ENCODE measurements at regions not wholly inside any gene's neighbourhood (a gene's known extent, or its start where the extent isn't known, plus 50 kb on each side); places are given as distances from the start of the nearest gene placed in this dataset.

- no peaks in the 10 kb centered on the region for H3K27me3 Mint-ChIP-seq
- H3K4me3 Mint-ChIP-seq = no peak overlapping the region
- no peaks in the 10 kb centered on the region for H3K9me3 Mint-ChIP-seq
- DNase-seq = no peak
- intact Hi-C loops (cut with micrococcal nuclease) = no loop called here
- no peaks in the 10 kb centered on the region for H3K36me3 Mint-ChIP-seq (ENCODE audit: low read depth)
- H3K4me1 Mint-ChIP-seq = no peaks in the 10 kb centered on the region
- no peak overlapping the region for H3K27ac Mint-ChIP-seq
Measured at GRCh38 chr10:129278686-129279085, 188.4 kb upstream of the MGMT start.

- H3K27ac Mint-ChIP-seq = no peak overlapping the region
- no peaks in the 10 kb centered on the region for H3K36me3 Mint-ChIP-seq (ENCODE audit: low read depth)
- no peak overlapping the region for H3K4me3 Mint-ChIP-seq
- no peaks in the 10 kb centered on the region for H3K27me3 Mint-ChIP-seq
- DNase-seq = no peak
- H3K9me3 Mint-ChIP-seq = no peaks in the 10 kb centered on the region
- no peaks in the 10 kb centered on the region for H3K4me1 Mint-ChIP-seq
- intact Hi-C loops (cut with micrococcal nuclease) = no loop called here
Measured at GRCh38 chr10:129279446-129280154, 187.4 kb upstream of the MGMT start.

GRCh38 chr10:129280155-129280502, 186.9 kb upstream of the MGMT start:
- Mint-ChIP-seq H3K4me3 (no peak overlapping the region), H3K27ac (no peak overlapping the region), H3K36me3 (ENCODE audit: low read depth) (no peaks in the 10 kb centered on the region), H3K27me3 (no peaks in the 10 kb centered on the region), H3K9me3 (no peaks in the 10 kb centered on the region), H3K4me1 (no peaks in the 10 kb centered on the region)
- intact Hi-C loops (cut with micrococcal nuclease) = no loop called here
- no peak for DNase-seq

- intact Hi-C loops (cut with micrococcal nuclease) = no loop called here
- no peak overlapping the region for H3K27ac Mint-ChIP-seq
- DNase-seq = no peak
Measured at GRCh38 chr10:129280908-129281586, 186.0 kb upstream of the MGMT start.

GRCh38 chr10:129285459-129285858, 181.6 kb upstream of the MGMT start:
- H3K36me3 Mint-ChIP-seq (ENCODE audit: low read depth) = no peaks in the 10 kb centered on the region
- H3K4me3 Mint-ChIP-seq = no peak overlapping the region
- H3K4me1 Mint-ChIP-seq = no peaks in the 10 kb centered on the region
- no peaks in the 10 kb centered on the region for H3K9me3 Mint-ChIP-seq
- no peaks in the 10 kb centered on the region for H3K27me3 Mint-ChIP-seq
- H3K27ac Mint-ChIP-seq = no peak overlapping the region
- no peak for DNase-seq
- intact Hi-C loops (cut with micrococcal nuclease) = no loop called here

More at GRCh38 chr10:129280908-129281586, 186.0 kb upstream of the MGMT start:
- H3K9me3 Mint-ChIP-seq = no peaks in the 10 kb centered on the region
- no peaks in the 10 kb centered on the region for H3K36me3 Mint-ChIP-seq (ENCODE audit: low read depth)
- no peaks in the 10 kb centered on the region for H3K4me1 Mint-ChIP-seq
- no peaks in the 10 kb centered on the region for H3K27me3 Mint-ChIP-seq
- H3K4me3 Mint-ChIP-seq = no peak overlapping the region

GRCh38 chr10:129288999-129289584, 177.9 kb upstream of the MGMT start:
- no peak for DNase-seq
- intact Hi-C loops (cut with micrococcal nuclease) = no loop called here
- H3K36me3 Mint-ChIP-seq (ENCODE audit: low read depth) = no peaks in the 10 kb centered on the region
- no peaks in the 10 kb centered on the region for H3K4me1 Mint-ChIP-seq
- no peaks in the 10 kb centered on the region for H3K9me3 Mint-ChIP-seq
- no peak overlapping the region for H3K4me3 Mint-ChIP-seq
- H3K27me3 Mint-ChIP-seq = no peaks in the 10 kb centered on the region
- no peak overlapping the region for H3K27ac Mint-ChIP-seq

- H3K4me3 Mint-ChIP-seq = no peak overlapping the region
- no peak for DNase-seq
- H3K27me3 Mint-ChIP-seq = no peaks in the 10 kb centered on the region
- H3K27ac Mint-ChIP-seq = no peak overlapping the region
- H3K9me3 Mint-ChIP-seq = no peaks in the 10 kb centered on the region
- H3K36me3 Mint-ChIP-seq (ENCODE audit: low read depth) = no peaks in the 10 kb centered on the region
- H3K4me1 Mint-ChIP-seq = no peaks in the 10 kb centered on the region
- intact Hi-C loops (cut with micrococcal nuclease) = no loop called here
Measured at GRCh38 chr10:129293991-129294700, 172.9 kb upstream of the MGMT start.

- Mint-ChIP-seq H3K4me3 (no peak overlapping the region), H3K9me3 (no peaks in the 10 kb centered on the region), H3K4me1 (no peaks in the 10 kb centered on the region), H3K27ac (no peak overlapping the region), H3K27me3 (no peaks in the 10 kb centered on the region), H3K36me3 (ENCODE audit: low read depth) (no peaks in the 10 kb centered on the region)
- DNase-seq = no peak
- intact Hi-C loops (cut with micrococcal nuclease) = no loop called here
Measured at GRCh38 chr10:129294944-129295343, 172.1 kb upstream of the MGMT start.

- no peak for DNase-seq
- H3K27ac Mint-ChIP-seq = no peak overlapping the region
- H3K27me3 Mint-ChIP-seq = peaks cover 1% of the 10 kb centered on the region
- H3K36me3 Mint-ChIP-seq (ENCODE audit: low read depth) = no peaks in the 10 kb centered on the region
- intact Hi-C loops (cut with micrococcal nuclease) = no loop called here
- no peaks in the 10 kb centered on the region for H3K4me1 Mint-ChIP-seq
- no peak overlapping the region for H3K4me3 Mint-ChIP-seq
- no peaks in the 10 kb centered on the region for H3K9me3 Mint-ChIP-seq
Measured at GRCh38 chr10:129305046-129305445, 162.0 kb upstream of the MGMT start.

GRCh38 chr10:129307141-129307540, 159.9 kb upstream of the MGMT start:
- H3K9me3 Mint-ChIP-seq = no peaks in the 10 kb centered on the region
- no peaks in the 10 kb centered on the region for H3K4me1 Mint-ChIP-seq
- H3K27me3 Mint-ChIP-seq = no peaks in the 10 kb centered on the region
- no peak for DNase-seq
- H3K27ac Mint-ChIP-seq = no peak overlapping the region
- intact Hi-C loops (cut with micrococcal nuclease) = no loop called here
- no peaks in the 10 kb centered on the region for H3K36me3 Mint-ChIP-seq (ENCODE audit: low read depth)
- H3K4me3 Mint-ChIP-seq = no peak overlapping the region

- no peak overlapping the region for H3K4me3 Mint-ChIP-seq
- H3K27me3 Mint-ChIP-seq = no peaks in the 10 kb centered on the region
- no peak overlapping the region for H3K27ac Mint-ChIP-seq
- H3K4me1 Mint-ChIP-seq = no peaks in the 10 kb centered on the region
- no peaks in the 10 kb centered on the region for H3K9me3 Mint-ChIP-seq
- intact Hi-C loops (cut with micrococcal nuclease) = no loop called here
- DNase-seq = no peak
- H3K36me3 Mint-ChIP-seq (ENCODE audit: low read depth) = no peaks in the 10 kb centered on the region
Measured at GRCh38 chr10:129308953-129309564, 158.0 kb upstream of the MGMT start.

GRCh38 chr10:129309565-129309964, 157.5 kb upstream of the MGMT start:
- no peak for DNase-seq

GRCh38 chr10:129310881-129311280, 156.2 kb upstream of the MGMT start:
- Mint-ChIP-seq H3K27me3 (no peaks in the 10 kb centered on the region), H3K9me3 (no peaks in the 10 kb centered on the region), H3K4me1 (no peaks in the 10 kb centered on the region), H3K4me3 (no peak overlapping the region), H3K27ac (no peak overlapping the region), H3K36me3 (ENCODE audit: low read depth) (no peaks in the 10 kb centered on the region)
- DNase-seq = no peak
- intact Hi-C loops (cut with micrococcal nuclease) = no loop called here

More at GRCh38 chr10:129309565-129309964, 157.5 kb upstream of the MGMT start:
- H3K4me3 Mint-ChIP-seq = no peak overlapping the region
- H3K9me3 Mint-ChIP-seq = no peaks in the 10 kb centered on the region
- intact Hi-C loops (cut with micrococcal nuclease) = no loop called here
- no peaks in the 10 kb centered on the region for H3K27me3 Mint-ChIP-seq
- no peaks in the 10 kb centered on the region for H3K36me3 Mint-ChIP-seq (ENCODE audit: low read depth)
- no peak overlapping the region for H3K27ac Mint-ChIP-seq
- H3K4me1 Mint-ChIP-seq = no peaks in the 10 kb centered on the region

GRCh38 chr10:129319934-129320333, 147.1 kb upstream of the MGMT start:
- Mint-ChIP-seq H3K4me1 (no peaks in the 10 kb centered on the region), H3K36me3 (ENCODE audit: low read depth) (no peaks in the 10 kb centered on the region), H3K27ac (no peak overlapping the region), H3K27me3 (no peaks in the 10 kb centered on the region), H3K4me3 (no peak overlapping the region), H3K9me3 (peaks cover 3% of the 10 kb centered on the region)
- intact Hi-C loops (cut with micrococcal nuclease) = no loop called here
- no peak for DNase-seq

Data from activated CD4-positive, alpha-beta T cell treated with anti-CD3 and anti-CD28 coated beads, Interleukin-2, amount 10 ng/mL, durations not matched to agents 24 days and 14 days (primary cell).